Gastroesophageal sphincter (tissue), 4 donors: ENCODE measurements at regions not wholly inside any gene's neighbourhood (a gene's known extent, or its start where the extent isn't known, plus 50 kb on each side); places are given as distances from the start of the nearest gene placed in this dataset.

Source experiments
- ATAC-seq: fragments of 150-250 bp; one replicate; pipeline ENCODE4 v1.9.1; 2016; ENCODE audit warnings: mild to moderate bottlenecking, moderate library complexity
- H3K27ac ChIP-seq, 4 donors: fragments of 200-600 bp; sonication (generic) in 3 of 4; 1 replicate in 3 of 4; 2 replicates in 1 of 4; pipeline ENCODE4 v1.5.1; 2016 to 2019
- H3K27me3 ChIP-seq: fragments of 200-600 bp; sonication (generic); one replicate; pipeline ENCODE4 v1.5.1; 2019
- H3K36me3 ChIP-seq, 2 donors: fragments of 200-600 bp; sonication (generic); one replicate each; pipeline ENCODE4 v1.5.1; 2019; ENCODE audit warnings: control low read depth in 1 of 2
- H3K4me1 ChIP-seq, 3 donors: fragments of 200-600 bp; sonication (generic); 1 replicate in 2 of 3; 2 replicates in 1 of 3; pipeline ENCODE4 v1.5.1; 2016 to 2019; ENCODE audit warnings: control low read depth in 2 of 3
- H3K4me3 ChIP-seq, 2 donors: fragments of 200-600 bp; sonication (generic); one replicate each; pipeline ENCODE4 v1.5.1; 2019; ENCODE audit warnings: mild to moderate bottlenecking in 1 of 2, moderate library complexity in 1 of 2
- H3K9me3 ChIP-seq, 3 donors: fragments of 200-600 bp; sonication (generic); one replicate each; pipeline ENCODE4 v1.5.1; 2017 to 2019; ENCODE audit warnings: control low read depth in 2 of 3
- CTCF ChIP-seq, 4 experiments: fragments of 200-600 bp in 2 of 4; fragments of 450-650 bp in 2 of 4; sonication (generic) in 1 of 4; IDR thresholded peaks; one replicate each; pipeline ENCODE4 v1.5.1; 2017 to 2019; ENCODE audit warnings: antibody characterized with exemption in 4 of 4, mild to moderate bottlenecking in 2 of 4, moderate library complexity in 2 of 4
- EP300 ChIP-seq: sonication (generic); formaldehyde crosslinking; IDR thresholded peaks from one replicate; pipeline ENCODE4 v1.6.1; 2017; ENCODE audit warnings: antibody characterized with exemption, mild to moderate bottlenecking
- POLR2A ChIP-seq, 2 donors: fragments of 450-650 bp; IDR thresholded peaks; one replicate each; pipeline ENCODE4 v1.6.1; 2017; ENCODE audit warnings: antibody characterized with exemption in 2 of 2, mild to moderate bottlenecking in 2 of 2, moderate library complexity in 1 of 2
- POLR2AphosphoS5 ChIP-seq: sonication (generic); formaldehyde crosslinking; IDR thresholded peaks from one replicate; pipeline ENCODE4 v1.6.1; 2017; ENCODE audit warnings: antibody characterized with exemption
- WGBS, 2 donors: methylation state at CpG; one replicate each; pipeline ENCODE4 v1.1.5; 2018; ENCODE audit warnings: low coverage in 1 of 2; 5-methylcytosine and 5-hydroxymethylcytosine counted together
- small RNA-seq, 4 donors: library from RNA; depleted of rRNA; stranded (forward); fragments of <200 nt; gene quantifications; one replicate each; pipeline ENCODE3, GENCODE V24; 2016

GRCh38 chrX:22912616-22913015 lies 87.1 kb upstream of the DDX53 start:
- Histone ChIP-seq H3K27ac (no peak overlapping the region), H3K4me3 (no peak overlapping the region), H3K4me1 (no peaks in the 10 kb centered on the region), H3K27me3 (no peaks in the 10 kb centered on the region), H3K36me3 (no peaks in the 10 kb centered on the region), H3K9me3 (no peaks in the 10 kb centered on the region)
- no peak for ATAC-seq
- no peak for TF ChIP-seq CTCF (IDR thresholded peaks at IDR 0.05)
- no peak for TF ChIP-seq POLR2AphosphoS5
- WGBS, 2 donors, result 50 to 55% methylated on average over 3 of the region's 3 CpGs

GRCh38 chrX:22922961-22923360 lies 76.8 kb upstream of the DDX53 start:
- no peaks in the 10 kb centered on the region for H3K27me3 ChIP-seq
- TF ChIP-seq CTCF (IDR thresholded peaks at IDR 0.05) (no peak), EP300 (no peak), POLR2AphosphoS5 (no peak), POLR2A (IDR thresholded peaks at IDR 0.05) (no peak)
- ATAC-seq, result no peak
- H3K27ac ChIP-seq, result no peak overlapping the region
- no peaks in the 10 kb centered on the region for H3K9me3 ChIP-seq
- WGBS, 2 donors, result 62 to 85% methylated on average over 3 to 4 of the region's 5 CpGs
- no peaks in the 10 kb centered on the region for H3K4me1 ChIP-seq
- H3K36me3 ChIP-seq, result no peaks in the 10 kb centered on the region
- no peak overlapping the region for H3K4me3 ChIP-seq

GRCh38 chrX:22934640-22935039 lies 65.1 kb upstream of the DDX53 start:
- H3K4me3 ChIP-seq, result no peak overlapping the region
- H3K4me1 ChIP-seq, result no peaks in the 10 kb centered on the region
- ATAC-seq, result no peak
- no peak for TF ChIP-seq POLR2A (IDR thresholded peaks at IDR 0.05)
- no peaks in the 10 kb centered on the region for H3K27me3 ChIP-seq
- no peaks in the 10 kb centered on the region for H3K9me3 ChIP-seq
- no peak overlapping the region for H3K27ac ChIP-seq
- WGBS, 2 donors, result 72 to 83% methylated on average over 2 of the region's 2 CpGs
- no peaks in the 10 kb centered on the region for H3K36me3 ChIP-seq

GRCh38 chrX:22944945-22945344 lies 54.8 kb upstream of the DDX53 start:
- Histone ChIP-seq H3K4me1 (no peaks in the 10 kb centered on the region), H3K36me3 (no peaks in the 10 kb centered on the region), H3K9me3 (no peaks in the 10 kb centered on the region), H3K27me3 (no peaks in the 10 kb centered on the region), H3K27ac (no peak overlapping the region), H3K4me3 (no peak overlapping the region)
- WGBS, 2 donors, result 77% methylated on average over 1 of the region's 1 CpG; no CpG with 5 or more reads in 1 of the 2 donors
- ATAC-seq, result no peak
- TF ChIP-seq EP300, result no peak
- no peak for TF ChIP-seq CTCF (IDR thresholded peaks at IDR 0.05)
- no peak for TF ChIP-seq POLR2A (IDR thresholded peaks at IDR 0.05)
- no peak for TF ChIP-seq POLR2AphosphoS5

Small RNAs in the stretch of these regions (small RNA-seq; reads per million reads assigned to genes)
- gene RNU6-266P, result 0 reads per million in 4 donors
